Endodermal cell (in vitro differentiated cells): ENCODE measurements at regions not wholly inside any gene's neighbourhood (a gene's known extent, or its start where the extent isn't known, plus 50 kb on each side); places are given as distances from the start of the nearest gene placed in this dataset.

Experiments used
- DNase-seq: peaks from one replicate; pipeline ENCODE4 v3.0.0-alpha.2; 2017
- H3K27ac ChIP-seq: 2 replicates; pipeline ENCODE4 v1.5.1; 2013; ENCODE audit warnings: mild to moderate bottlenecking, low read depth, low read length, moderate library complexity
- H3K27me3 ChIP-seq: 2 replicates; pipeline ENCODE4 v1.6.1; 2013; ENCODE audit warnings: mild to moderate bottlenecking, low read length, moderate library complexity; ENCODE audit not compliant: insufficient read depth, control insufficient read depth, poor library complexity, severe bottlenecking
- H3K36me3 ChIP-seq: 2 replicates; pipeline ENCODE4 v1.7.0; 2013; ENCODE audit warnings: mild to moderate bottlenecking, low read length, moderate library complexity; ENCODE audit not compliant: control insufficient read depth, insufficient read depth
- H3K4me1 ChIP-seq: one replicate; pipeline ENCODE4 v1.7.0; 2013; ENCODE audit warnings: low read length; ENCODE audit not compliant: control insufficient read depth, insufficient read depth
- H3K4me3 ChIP-seq: 2 replicates; pipeline ENCODE4 v1.5.1; 2013; ENCODE audit warnings: mild to moderate bottlenecking, low read length, moderate library complexity
- H3K9ac ChIP-seq: 2 replicates; pipeline ENCODE4 v1.6.1; 2013; ENCODE audit warnings: mild to moderate bottlenecking, low read length, moderate library complexity; ENCODE audit not compliant: poor library complexity, severe bottlenecking; ENCODE audit errors: extremely low read depth
- H3K9me3 ChIP-seq: 2 replicates; pipeline ENCODE4 v1.6.1; 2013; ENCODE audit warnings: mild to moderate bottlenecking, low read length, moderate library complexity; ENCODE audit not compliant: control insufficient read depth
- H3K27ac Mint-ChIP-seq: 2 replicates; pipeline ENCODE4 v1.8.0; 2020; ENCODE audit warnings: mixed read lengths
- H3K27me3 Mint-ChIP-seq: 2 replicates; pipeline ENCODE4 v1.8.0; 2021; ENCODE audit warnings: mild to moderate bottlenecking, mixed read lengths; ENCODE audit not compliant: insufficient read depth
- H3K36me3 Mint-ChIP-seq: 2 replicates; pipeline ENCODE4 v1.8.0; 2020; ENCODE audit warnings: low read depth, mixed read lengths
- H3K4me1 Mint-ChIP-seq: 2 replicates; pipeline ENCODE4 v1.8.0; 2020; ENCODE audit warnings: mixed read lengths
- H3K4me3 Mint-ChIP-seq: 2 replicates; pipeline ENCODE4 v1.8.0; 2020; ENCODE audit warnings: mild to moderate bottlenecking, moderate library complexity, mixed read lengths
- H3K9me3 Mint-ChIP-seq: 2 replicates; pipeline ENCODE4 v1.8.0; 2020; ENCODE audit warnings: mild to moderate bottlenecking, mixed read lengths
- WGBS, 2 experiments: methylation state at CpG; one replicate each; pipeline versions ENCODE4 v1.1.5 to v1.1.7; 2013; ENCODE audit warnings: missing lambda C conversion rate in 2 of 2, mixed read lengths in 1 of 2; ENCODE audit not compliant: insufficient coverage in 1 of 2, insufficient read length in 1 of 2; 5-methylcytosine and 5-hydroxymethylcytosine counted together
- TF ChIP-seq, protein P1 (sequence below): fragments of 200-600 bp; sonication (generic); conservative IDR thresholded peaks from 2 replicates; pipeline ENCODE4 v1.5.0; 2021; ENCODE audit warnings: antibody characterized with exemption, mild to moderate bottlenecking

GRCh38 chr2:120472891-120473309, 127.0 kb downstream of the INHBB start:
- no peak overlapping the region for H3K27ac ChIP-seq
- H3K4me3 ChIP-seq: no peak overlapping the region
- no peaks in the 10 kb centered on the region for H3K36me3 ChIP-seq
- peak; percentile 18 for DNase-seq
- TF ChIP-seq, protein P1, sequence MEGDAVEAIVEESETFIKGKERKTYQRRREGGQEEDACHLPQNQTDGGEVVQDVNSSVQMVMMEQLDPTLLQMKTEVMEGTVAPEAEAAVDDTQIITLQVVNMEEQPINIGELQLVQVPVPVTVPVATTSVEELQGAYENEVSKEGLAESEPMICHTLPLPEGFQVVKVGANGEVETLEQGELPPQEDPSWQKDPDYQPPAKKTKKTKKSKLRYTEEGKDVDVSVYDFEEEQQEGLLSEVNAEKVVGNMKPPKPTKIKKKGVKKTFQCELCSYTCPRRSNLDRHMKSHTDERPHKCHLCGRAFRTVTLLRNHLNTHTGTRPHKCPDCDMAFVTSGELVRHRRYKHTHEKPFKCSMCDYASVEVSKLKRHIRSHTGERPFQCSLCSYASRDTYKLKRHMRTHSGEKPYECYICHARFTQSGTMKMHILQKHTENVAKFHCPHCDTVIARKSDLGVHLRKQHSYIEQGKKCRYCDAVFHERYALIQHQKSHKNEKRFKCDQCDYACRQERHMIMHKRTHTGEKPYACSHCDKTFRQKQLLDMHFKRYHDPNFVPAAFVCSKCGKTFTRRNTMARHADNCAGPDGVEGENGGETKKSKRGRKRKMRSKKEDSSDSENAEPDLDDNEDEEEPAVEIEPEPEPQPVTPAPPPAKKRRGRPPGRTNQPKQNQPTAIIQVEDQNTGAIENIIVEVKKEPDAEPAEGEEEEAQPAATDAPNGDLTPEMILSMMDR: no peak
- Mint-ChIP-seq H3K36me3 (no peaks in the 10 kb centered on the region), H3K27me3 (peaks cover 67% of the 10 kb centered on the region), H3K4me1 (peaks cover 19% of the 10 kb centered on the region), H3K4me3 (no peak overlapping the region), H3K27ac (no peak overlapping the region), H3K9me3 (peaks cover 11% of the 10 kb centered on the region)
- H3K9ac ChIP-seq: no peak overlapping the region
- WGBS, 2 experiments: 92 to 94% methylated on average over 9 to 12 of the region's 12 CpGs
- no peaks in the 10 kb centered on the region for H3K4me1 ChIP-seq
- peaks cover 11% of the 10 kb centered on the region for H3K9me3 ChIP-seq
- peaks cover 46% of the 10 kb centered on the region for H3K27me3 ChIP-seq

- 84 to 86% methylated on average over 14 to 16 of the region's 16 CpGs for WGBS, 2 experiments
- H3K27me3 Mint-ChIP-seq: peaks cover 67% of the 10 kb centered on the region
Measured at GRCh38 chr2:120473522-120474271, 127.8 kb downstream of the INHBB start.

DNA sequence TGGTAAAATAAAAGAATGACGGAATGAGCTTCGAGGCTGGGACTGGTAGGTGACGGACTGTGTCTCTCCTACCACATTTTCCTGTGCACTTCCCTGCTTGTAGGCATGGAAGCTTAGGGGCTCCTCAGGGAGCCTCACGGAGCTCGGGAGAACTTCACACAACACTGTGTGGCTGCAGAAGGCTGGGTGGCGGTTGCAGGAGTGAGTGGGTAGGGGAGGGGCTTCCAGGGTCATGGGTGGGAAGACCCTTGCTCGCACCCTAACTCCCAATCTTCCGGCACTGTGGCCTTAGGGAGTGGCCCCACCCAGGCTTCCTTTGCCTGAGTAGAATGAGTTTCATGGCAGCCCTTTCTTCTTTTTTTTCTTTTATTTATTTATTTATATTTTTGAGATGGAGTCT, 128.6 kb downstream of the INHBB start:
- TF ChIP-seq, protein P1: no peak
- Histone ChIP-seq H3K4me1 (no peaks in the 10 kb centered on the region), H3K9me3 (peaks cover 11% of the 10 kb centered on the region), H3K9ac (no peak overlapping the region), H3K27ac (no peak overlapping the region), H3K36me3 (no peaks in the 10 kb centered on the region), H3K4me3 (no peak overlapping the region), H3K27me3 (peaks cover 30% of the 10 kb centered on the region)
- Mint-ChIP-seq H3K4me3 (no peak overlapping the region), H3K4me1 (peaks cover 19% of the 10 kb centered on the region), H3K36me3 (no peaks in the 10 kb centered on the region), H3K27ac (peak overlapping the region; percentile 30), H3K9me3 (peaks cover 11% of the 10 kb centered on the region), H3K27me3 (peaks cover 62% of the 10 kb centered on the region)
- peak; percentile 18 for DNase-seq
- WGBS, 2 experiments: 92 to 100% methylated on average over 3 to 8 of the region's 8 CpGs

More at GRCh38 chr2:120473522-120474271, 127.8 kb downstream of the INHBB start:
- no peaks in the 10 kb centered on the region for H3K4me1 ChIP-seq
- TF ChIP-seq, protein P1: no peak
- H3K36me3 Mint-ChIP-seq: no peaks in the 10 kb centered on the region
- peaks cover 11% of the 10 kb centered on the region for H3K9me3 ChIP-seq
- H3K27ac Mint-ChIP-seq: no peak overlapping the region
- no peaks in the 10 kb centered on the region for H3K36me3 ChIP-seq
- H3K9me3 Mint-ChIP-seq: peaks cover 11% of the 10 kb centered on the region
- no peak overlapping the region for H3K4me3 Mint-ChIP-seq
- no peak overlapping the region for H3K27ac ChIP-seq
- H3K9ac ChIP-seq: no peak overlapping the region
- peaks cover 19% of the 10 kb centered on the region for H3K4me1 Mint-ChIP-seq
- peaks cover 38% of the 10 kb centered on the region for H3K27me3 ChIP-seq
- DNase-seq: peak; percentile 24
- no peak overlapping the region for H3K4me3 ChIP-seq
